Skin epidermis (tissue), 12 donors: ENCODE measurements at regions not wholly inside any gene's neighbourhood (a gene's known extent, or its start where the extent isn't known, plus 50 kb on each side); places are given as distances from the start of the nearest gene placed in this dataset.

Source experiments
- H3K27ac ChIP-seq, 21 experiments: fragments of 200-600 bp; sonication (generic) in 11 of 21; one replicate each; pipeline ENCODE4 v1.5.0; 2020; ENCODE audit warnings: mild to moderate bottlenecking in 3 of 21, inconsistent platforms in 2 of 21, moderate library complexity in 2 of 21
- H3K4me3 ChIP-seq, 7 experiments: fragments of 200-600 bp; sonication (generic) in 2 of 7; one replicate each; pipeline ENCODE4 v1.5.0; 2020; ENCODE audit warnings: inconsistent platforms in 2 of 7, mild to moderate bottlenecking in 2 of 7, moderate library complexity in 1 of 7

- Histone ChIP-seq H3K27ac (peak overlapping the region in 3 of 21 experiments; percentile 14 to 77 (median 61)), H3K4me3 (no peak overlapping the region)
Observed at GRCh38 chr9:91160599-91161464, 200.9 kb downstream of the AUH start.

DNA sequence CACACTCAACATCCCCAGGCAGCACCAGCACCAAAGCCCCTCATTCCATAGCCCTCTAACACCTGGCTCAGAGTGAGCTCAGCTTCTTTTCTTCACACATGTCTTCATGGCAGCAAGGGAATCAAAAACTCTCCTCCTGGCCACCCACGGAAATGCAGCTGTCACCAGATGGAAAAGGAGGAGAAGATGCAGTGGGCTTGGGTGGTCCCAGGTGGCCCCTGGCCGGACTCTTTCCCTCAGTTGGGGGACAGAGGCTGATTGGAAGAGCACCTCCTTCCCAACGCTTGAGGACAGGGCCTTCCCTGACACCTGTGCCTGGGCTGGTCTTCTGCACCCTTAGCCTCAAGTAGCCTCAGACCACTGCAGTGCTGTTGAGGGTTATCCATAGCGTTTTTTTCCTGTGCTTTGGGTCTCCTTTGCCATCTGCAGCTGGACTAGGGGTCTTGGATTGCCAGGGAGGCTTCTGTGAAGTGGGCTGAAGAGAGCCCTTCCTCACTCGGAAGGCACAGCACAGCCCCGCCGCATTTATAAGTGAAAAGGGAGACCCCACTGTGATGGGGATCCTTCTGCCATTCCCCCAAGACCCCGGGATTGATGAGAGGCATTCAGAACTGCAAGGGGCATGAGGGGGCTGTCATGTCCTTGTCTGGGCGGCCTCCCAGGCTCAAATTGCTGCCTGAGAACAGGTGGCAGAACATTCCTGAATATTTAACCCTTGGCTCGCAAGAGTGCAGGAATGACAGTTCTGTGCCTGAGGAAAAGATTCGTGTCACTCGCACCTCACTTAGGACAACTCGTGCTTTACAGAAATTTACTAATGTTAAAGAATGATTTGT is 200.0 kb downstream of the AUH start:
- Histone ChIP-seq H3K4me3 (no peak overlapping the region), H3K27ac (peak overlapping the region in 6 of 21 experiments; percentile 11 to 77 (median 31))

- Histone ChIP-seq H3K4me3 (no peak overlapping the region), H3K27ac (peak overlapping the region in 11 of 21 experiments; percentile 12 to 77 (median 41))
Observed at GRCh38 chr9:91162311-91162710, 199.4 kb downstream of the AUH start.

GRCh38 chr9:91162784-91163443 is 198.8 kb downstream of the AUH start:
- no peak overlapping the region for H3K4me3 ChIP-seq

DNA sequence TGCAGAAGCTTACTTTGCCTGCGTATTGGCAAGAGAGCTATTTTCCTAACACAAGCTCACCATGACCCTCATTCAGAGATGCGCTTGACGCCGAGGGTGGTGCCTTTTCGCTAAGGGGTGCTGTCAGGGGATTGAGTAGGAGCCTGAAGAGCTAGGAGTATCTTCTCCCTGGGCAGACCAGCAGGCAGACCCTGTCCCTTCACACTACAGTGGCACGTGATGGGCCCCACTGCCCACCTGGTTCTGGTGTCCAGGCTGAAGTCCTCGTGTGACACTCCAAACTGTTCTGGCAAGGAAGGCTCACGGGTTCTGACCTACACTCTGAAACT is 198.3 kb downstream of the AUH start:
- Histone ChIP-seq H3K27ac (peak overlapping the region in 10 of 21 experiments; percentile 2 to 63 (median 38)), H3K4me3 (no peak overlapping the region)

More at GRCh38 chr9:91162784-91163443, 198.8 kb downstream of the AUH start:
- H3K27ac ChIP-seq: peak overlapping the region in 12 of 21 experiments; percentile 2 to 77 (median 40)

DNA sequence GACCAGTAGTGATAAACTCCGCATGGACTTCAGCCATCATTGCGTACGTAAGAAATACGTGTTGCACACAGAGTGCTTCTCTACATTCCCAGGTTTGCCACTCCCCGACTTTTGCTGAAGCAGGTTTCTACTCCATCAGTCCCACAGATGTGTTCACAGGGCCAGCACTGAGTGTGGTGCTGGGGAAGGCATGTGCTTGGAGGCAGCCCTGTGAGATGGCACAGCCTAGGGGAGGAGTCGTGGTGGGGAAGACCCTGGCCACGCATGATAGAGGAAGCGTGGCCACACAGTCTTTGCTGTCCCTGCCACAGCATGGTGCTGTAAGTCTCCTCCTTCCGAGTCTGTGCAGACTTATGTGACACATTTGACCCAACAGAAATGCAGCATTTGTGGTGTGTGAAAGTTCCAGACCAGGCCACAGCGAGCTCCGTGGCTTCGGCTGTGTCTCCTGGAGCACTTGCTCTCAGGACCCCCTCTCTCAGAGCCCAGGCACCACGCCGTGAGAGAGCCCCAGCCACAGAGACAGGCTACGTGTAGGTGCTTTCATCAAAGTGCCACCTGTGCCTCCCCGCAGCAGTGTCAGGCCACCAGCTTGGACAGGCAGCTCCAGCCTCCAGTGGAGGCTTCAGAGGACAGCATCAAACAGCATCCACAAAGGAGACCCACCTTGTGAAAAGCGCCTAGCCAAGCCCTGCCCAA is 197.8 kb downstream of the AUH start:
- no peak overlapping the region for H3K4me3 ChIP-seq
- H3K27ac ChIP-seq: peak overlapping the region in 11 of 21 experiments; percentile 2 to 67 (median 36)
